ENCODE measurements at regions not wholly inside any gene's neighbourhood (a gene's known extent, or its start where the extent isn't known, plus 50 kb on each side); places are given as distances from the start of the nearest gene placed in this dataset.

- no peak for TF ChIP-seq CTCF (IDR thresholded peaks at IDR 0.05)
- no peak for TF ChIP-seq POLR2A (IDR thresholded peaks at IDR 0.05)
Observed at GRCh38 chr9:103261951-103262350, 266.8 kb downstream of the CYLC2 start.
